PC-9 (cell line): ENCODE measurements at regions not wholly inside any gene's neighbourhood (a gene's known extent, or its start where the extent isn't known, plus 50 kb on each side); places are given as distances from the start of the nearest gene placed in this dataset.

Source experiments
- BruUV-seq: library from RNA; stranded (reverse); fragments of 400-500 nt; replicated peaks from 2 replicates; lab custom pipeline; 2021; lab: Mats Ljungman, UMichigan
- CTCF ChIA-PET: fragments of 300-600 bp; sonication (Branson Sonifier 250); formaldehyde crosslinking; loops from one replicate; lab custom pipeline; 2022; ENCODE audit warnings: antibody characterized with exemption; lab: Charles Lee
- POLR2A ChIA-PET: fragments of 300-600 bp; sonication (Branson Sonifier 250); formaldehyde crosslinking; loops from one replicate; lab custom pipeline; 2022; ENCODE audit warnings: antibody characterized with exemption; ENCODE audit not compliant: unreplicated experiment; lab: Charles Lee
- DNase-seq, 2 experiments: peaks; one replicate each; pipeline versions ENCODE4 v3.0.0 to v3.0.0-alpha.2; 2015 to 2022; ENCODE audit warnings: mixed read lengths in 1 of 2
- H2AFZ ChIP-seq: fragments of 200-600 bp; sonication (generic); 2 replicates; pipeline ENCODE4 v1.8.1; 2017; ENCODE audit warnings: antibody characterized with exemption
- H3F3A ChIP-seq: fragments of 200-600 bp; sonication (generic); 2 replicates; pipeline ENCODE4 v1.8.1; 2017; ENCODE audit warnings: antibody characterized with exemption, mild to moderate bottlenecking, low read depth; ENCODE audit not compliant: insufficient read depth
- H3K27ac ChIP-seq: fragments of 200-600 bp; sonication (generic); 2 replicates; pipeline ENCODE4 v1.6.1; 2016; ENCODE audit warnings: mixed run types
- H3K27me3 ChIP-seq: fragments of 200-600 bp; sonication (generic); 2 replicates; pipeline ENCODE4 v1.6.1; 2016; ENCODE audit warnings: low read depth, mixed run types; ENCODE audit not compliant: insufficient read depth
- H3K36me3 ChIP-seq: fragments of 200-600 bp; sonication (generic); 2 replicates; pipeline ENCODE4 v1.6.1; 2016; ENCODE audit warnings: low read depth, mixed run types
- H3K4me1 ChIP-seq: fragments of 200-600 bp; sonication (generic); replicated peaks from 2 replicates; pipeline ENCODE4 v1.6.1; 2016; ENCODE audit warnings: mixed run types; ENCODE audit not compliant: insufficient read depth
- H3K4me2 ChIP-seq: fragments of 200-600 bp; sonication (generic); 2 replicates; pipeline ENCODE4 v1.6.1; 2017; ENCODE audit warnings: mixed run types
- H3K4me3 ChIP-seq: fragments of 200-600 bp; sonication (generic); 2 replicates; pipeline ENCODE4 v1.6.1; 2016; ENCODE audit warnings: mixed run types
- H3K79me2 ChIP-seq: fragments of 200-600 bp; sonication (generic); 2 replicates; pipeline ENCODE4 v1.6.1; 2017; ENCODE audit warnings: low read depth, mixed run types
- H3K9me2 ChIP-seq: fragments of 200-600 bp; sonication (generic); 2 replicates; pipeline ENCODE4 v1.8.1; 2017; ENCODE audit warnings: mild to moderate bottlenecking; ENCODE audit not compliant: insufficient read depth
- H3K9me3 ChIP-seq: fragments of 200-600 bp; sonication (generic); 2 replicates; pipeline ENCODE4 v1.8.1; 2016; ENCODE audit warnings: low read depth; ENCODE audit not compliant: insufficient read depth
- H4K20me1 ChIP-seq: fragments of 200-600 bp; sonication (generic); 2 replicates; pipeline ENCODE4 v1.8.1; 2017; ENCODE audit not compliant: insufficient read depth
- EZH2 ChIP-seq: fragments of 200-600 bp; sonication (generic); IDR thresholded peaks from 2 replicates; pipeline ENCODE4 v1.8.0; 2017; ENCODE audit warnings: antibody characterized with exemption, low read depth
- intact Hi-C: fragments of 100-400 bp; cut with micrococcal nuclease; formaldehyde crosslinking; loops from one replicate; pipeline ENCODE4 v1.10.0; 2022; ENCODE audit not compliant: unreplicated experiment
- TF ChIP-seq, protein P1 (sequence below): fragments of 200-600 bp; sonication (generic); conservative IDR thresholded peaks from 2 replicates; pipeline ENCODE4 v1.6.1; 2017; ENCODE audit warnings: mixed run types, antibody characterized with exemption, mild to moderate bottlenecking, moderate library complexity

DNA sequence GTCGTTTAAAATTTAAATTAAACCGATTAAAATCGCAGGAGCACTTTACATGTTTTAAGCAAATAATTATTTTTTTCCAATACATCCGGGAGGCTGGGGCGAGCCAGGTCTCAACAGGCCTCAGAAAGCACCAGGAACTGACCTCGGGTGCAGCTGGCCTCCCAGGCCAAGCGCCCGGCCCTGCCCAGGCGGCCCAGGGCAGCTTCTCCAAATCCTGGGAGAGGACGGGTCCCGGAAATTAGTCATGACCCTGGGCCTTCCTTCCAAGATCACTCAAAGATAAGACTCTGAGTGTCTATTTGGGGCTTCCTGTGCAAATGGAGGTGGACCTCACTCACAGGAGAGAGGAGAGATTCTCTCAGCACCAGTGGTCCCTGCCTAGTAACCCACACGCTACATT lies 177.1 kb downstream of the BCL11B start:
- H3K36me3 ChIP-seq, result no peaks in the 10 kb centered on the region
- no peak for TF ChIP-seq EZH2
- TF ChIP-seq, protein P1, sequence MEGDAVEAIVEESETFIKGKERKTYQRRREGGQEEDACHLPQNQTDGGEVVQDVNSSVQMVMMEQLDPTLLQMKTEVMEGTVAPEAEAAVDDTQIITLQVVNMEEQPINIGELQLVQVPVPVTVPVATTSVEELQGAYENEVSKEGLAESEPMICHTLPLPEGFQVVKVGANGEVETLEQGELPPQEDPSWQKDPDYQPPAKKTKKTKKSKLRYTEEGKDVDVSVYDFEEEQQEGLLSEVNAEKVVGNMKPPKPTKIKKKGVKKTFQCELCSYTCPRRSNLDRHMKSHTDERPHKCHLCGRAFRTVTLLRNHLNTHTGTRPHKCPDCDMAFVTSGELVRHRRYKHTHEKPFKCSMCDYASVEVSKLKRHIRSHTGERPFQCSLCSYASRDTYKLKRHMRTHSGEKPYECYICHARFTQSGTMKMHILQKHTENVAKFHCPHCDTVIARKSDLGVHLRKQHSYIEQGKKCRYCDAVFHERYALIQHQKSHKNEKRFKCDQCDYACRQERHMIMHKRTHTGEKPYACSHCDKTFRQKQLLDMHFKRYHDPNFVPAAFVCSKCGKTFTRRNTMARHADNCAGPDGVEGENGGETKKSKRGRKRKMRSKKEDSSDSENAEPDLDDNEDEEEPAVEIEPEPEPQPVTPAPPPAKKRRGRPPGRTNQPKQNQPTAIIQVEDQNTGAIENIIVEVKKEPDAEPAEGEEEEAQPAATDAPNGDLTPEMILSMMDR, result no peak
- CTCF ChIA-PET, result no interaction called here

DNA sequence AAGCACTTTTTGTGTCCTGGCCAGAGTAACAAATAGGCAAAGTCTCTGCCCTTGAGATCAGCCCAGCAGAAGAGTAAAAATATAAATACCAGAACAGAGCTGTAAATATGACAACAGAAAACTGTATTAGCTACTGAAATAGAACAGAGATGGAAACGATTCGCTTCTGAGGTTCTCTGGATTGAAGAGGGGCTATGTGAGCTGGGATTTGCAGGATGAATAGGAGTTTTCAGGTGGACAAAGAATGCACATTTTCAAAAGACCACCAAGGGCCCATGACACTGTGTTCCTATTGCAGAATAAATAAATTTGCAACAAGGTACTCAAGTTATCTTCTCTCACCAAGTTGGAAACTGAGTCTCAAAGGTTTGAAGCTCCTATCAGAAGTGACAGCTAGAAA lies 176.6 kb downstream of the BCL11B start:
- H3K4me3 ChIP-seq, result no peak overlapping the region
- no peaks in the 10 kb centered on the region for H3K36me3 ChIP-seq
- H4K20me1 ChIP-seq, result no peaks in the 10 kb centered on the region
- no peak overlapping the region for H3K27ac ChIP-seq
- no peak overlapping the region for H2AFZ ChIP-seq
- H3K9me2 ChIP-seq, result no peaks in the 10 kb centered on the region
- no TSS peak for BruUV-seq
- CTCF ChIA-PET, result no interaction called here
- H3K9me3 ChIP-seq, result no peaks in the 10 kb centered on the region
- no peaks in the 10 kb centered on the region; the same call in 1 of the 2 replicates for H3K27me3 ChIP-seq
- no peak for TF ChIP-seq EZH2
- TF ChIP-seq, protein P1, result no peak
- DNase-seq, result no peak
- intact Hi-C loops, result no loop called here
- H3K4me1 ChIP-seq, result no peaks in the 10 kb centered on the region
- no peaks in the 10 kb centered on the region for H3K79me2 ChIP-seq
- H3K4me2 ChIP-seq, result no peak overlapping the region
- H3F3A ChIP-seq, result no peaks in the 10 kb centered on the region
- POLR2A ChIA-PET, result no interaction called here

More for the DNA sequence above, 177.1 kb downstream of the BCL11B start:
- Histone ChIP-seq H3K4me2 (no peak overlapping the region), H3K27ac (no peak overlapping the region), H3K27me3 (no peaks in the 10 kb centered on the region; the same call in 1 of the 2 replicates), H4K20me1 (no peaks in the 10 kb centered on the region), H3K79me2 (no peaks in the 10 kb centered on the region), H3F3A (no peaks in the 10 kb centered on the region), H2AFZ (no peak overlapping the region), H3K4me3 (no peak overlapping the region), H3K4me1 (no peaks in the 10 kb centered on the region), H3K9me2 (no peaks in the 10 kb centered on the region), H3K9me3 (no peaks in the 10 kb centered on the region)
- POLR2A ChIA-PET, result no interaction called here
- no peak for DNase-seq
- BruUV-seq, result no TSS peak
- intact Hi-C loops, result no loop called here

DNA sequence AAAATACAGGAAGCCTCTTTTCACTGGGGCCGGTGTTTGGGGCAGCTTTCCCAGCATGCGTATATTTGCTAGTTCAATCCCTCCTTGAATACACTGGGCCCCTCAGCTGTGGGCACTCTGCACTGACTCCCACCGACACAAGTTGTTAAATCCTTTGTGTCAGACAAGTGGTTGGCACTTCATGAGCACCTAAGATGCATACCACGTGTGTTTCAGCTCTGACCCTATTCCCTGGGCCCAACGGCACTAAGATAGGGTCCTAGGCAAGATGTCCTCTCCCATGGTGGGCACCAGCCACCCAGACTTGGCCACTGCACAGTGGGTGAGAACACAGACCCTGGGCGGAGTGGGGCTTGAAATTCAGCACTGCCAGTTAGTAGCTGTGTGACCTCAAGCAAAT lies 173.8 kb downstream of the BCL11B start:
- H3K9me3 ChIP-seq, result no peaks in the 10 kb centered on the region
- no peaks in the 10 kb centered on the region for H3F3A ChIP-seq
- BruUV-seq, result no TSS peak
- no peak for DNase-seq
- no peaks in the 10 kb centered on the region for H3K79me2 ChIP-seq
- H3K9me2 ChIP-seq, result no peaks in the 10 kb centered on the region
- no peaks in the 10 kb centered on the region; the same call in 1 of the 2 replicates for H3K27me3 ChIP-seq
- ChIA-PET POLR2A (no interaction called here), CTCF (no interaction called here)
- H3K4me2 ChIP-seq, result no peak overlapping the region
- no peaks in the 10 kb centered on the region for H4K20me1 ChIP-seq
- H3K4me3 ChIP-seq, result no peak overlapping the region
- no peak overlapping the region for H2AFZ ChIP-seq
- TF ChIP-seq EZH2, result no peak
- TF ChIP-seq, protein P1, result no peak
- no peaks in the 10 kb centered on the region for H3K4me1 ChIP-seq
- H3K27ac ChIP-seq, result no peak overlapping the region
- intact Hi-C loops, result no loop called here
- no peaks in the 10 kb centered on the region for H3K36me3 ChIP-seq
